ENCODE measurements at regions not wholly inside any gene's neighbourhood (a gene's known extent, or its start where the extent isn't known, plus 50 kb on each side); places are given as distances from the start of the nearest gene placed in this dataset.
"Not testable (repeated sequence)": the region's sequence is repeated elsewhere in the genome, so short reads cannot be mapped to it uniquely, and the experiment has no call there.

- DNase-seq = not testable (repeated sequence)
Observed at GRCh38 chr16:88232401-88233258, 150.1 kb upstream of the ZNF469 start.

GRCh38 chr16:88233621-88234420 lies 148.9 kb upstream of the ZNF469 start:
- not testable (repeated sequence) for DNase-seq

GRCh38 chr16:88234421-88235271 lies 148.1 kb upstream of the ZNF469 start:
- not testable (repeated sequence) for DNase-seq

- DNase-seq = not testable (repeated sequence)
Observed at GRCh38 chr16:88235691-88236090, 147.1 kb upstream of the ZNF469 start.

GRCh38 chr16:88236229-88236628 lies 146.5 kb upstream of the ZNF469 start:
- not testable (repeated sequence) for DNase-seq

- not testable (repeated sequence) for DNase-seq
Observed at GRCh38 chr16:88237314-88237713, 145.4 kb upstream of the ZNF469 start.

GRCh38 chr16:88237761-88238415 lies 144.9 kb upstream of the ZNF469 start:
- DNase-seq = not testable (repeated sequence)

GRCh38 chr16:88238732-88239274 lies 144.0 kb upstream of the ZNF469 start:
- not testable (repeated sequence) for DNase-seq

- DNase-seq = not testable (repeated sequence)
Observed at GRCh38 chr16:88240118-88240517, 142.6 kb upstream of the ZNF469 start.

- DNase-seq = not testable (repeated sequence)
Observed at GRCh38 chr16:88240776-88241175, 142.0 kb upstream of the ZNF469 start.

- DNase-seq = not testable (repeated sequence)
Observed at GRCh38 chr16:88241404-88242311, 141.1 kb upstream of the ZNF469 start.

GRCh38 chr16:88242312-88243295 lies 140.2 kb upstream of the ZNF469 start:
- not testable (repeated sequence) for DNase-seq

GRCh38 chr16:88243921-88244320 lies 138.8 kb upstream of the ZNF469 start:
- not testable (repeated sequence) for DNase-seq

GRCh38 chr16:88245241-88246081 lies 137.3 kb upstream of the ZNF469 start:
- DNase-seq = not testable (repeated sequence)

- not testable (repeated sequence) for DNase-seq
Observed at GRCh38 chr16:88246955-88247582, 135.7 kb upstream of the ZNF469 start.

GRCh38 chr16:88247583-88247966 lies 135.2 kb upstream of the ZNF469 start:
- not testable (repeated sequence) for DNase-seq

- DNase-seq = not testable (repeated sequence)
Observed at GRCh38 chr16:88248761-88249160, 134.0 kb upstream of the ZNF469 start.

- not testable (repeated sequence) for DNase-seq
Observed at GRCh38 chr16:88250381-88250780, 132.4 kb upstream of the ZNF469 start.

All from NCI-H748 treated with DMSO at 0.1 percent for 48 hours (cell line).